BLaER1 (cell line): ENCODE measurements at regions not wholly inside any gene's neighbourhood (a gene's known extent, or its start where the extent isn't known, plus 50 kb on each side); places are given as distances from the start of the nearest gene placed in this dataset.

Experiments used
- H3K27ac ChIP-seq: shearing (Covaris generic); formaldehyde crosslinking; 2 replicates; pipeline ENCODE4 v1.8.1; 2022
- H3K27me3 ChIP-seq: shearing (Covaris generic); formaldehyde crosslinking; 2 replicates; pipeline ENCODE4 v1.8.1; 2022
- H3K36me3 ChIP-seq: shearing (Covaris generic); formaldehyde crosslinking; 2 replicates; pipeline ENCODE4 v1.8.1; 2022
- H3K4me1 ChIP-seq: shearing (Covaris generic); formaldehyde crosslinking; 2 replicates; pipeline ENCODE4 v1.8.1; 2022
- H3K4me2 ChIP-seq: shearing (Covaris generic); formaldehyde crosslinking; 2 replicates; pipeline ENCODE4 v1.8.1; 2022
- H3K4me3 ChIP-seq: shearing (Covaris generic); formaldehyde crosslinking; 2 replicates; pipeline ENCODE4 v1.8.1; 2022
- H3K9ac ChIP-seq: shearing (Covaris generic); formaldehyde crosslinking; 2 replicates; pipeline ENCODE4 v1.8.1; 2022
- H3K9me3 ChIP-seq: shearing (Covaris generic); formaldehyde crosslinking; 2 replicates; pipeline ENCODE4 v1.8.1; 2022
- H4K20me1 ChIP-seq: shearing (Covaris generic); formaldehyde crosslinking; 2 replicates; pipeline ENCODE4 v1.8.1; 2022
- Cebpa-rat ChIP-seq: shearing (Covaris generic); IDR thresholded peaks from 2 replicates; pipeline ENCODE4 v1.8.1; 2022

- Histone ChIP-seq H4K20me1 (no peaks in the 10 kb centered on the region), H3K4me3 (no peak overlapping the region), H3K4me2 (no peak overlapping the region), H3K36me3 (no peaks in the 10 kb centered on the region), H3K9ac (no peak overlapping the region), H3K9me3 (no peaks in the 10 kb centered on the region), H3K27me3 (no peaks in the 10 kb centered on the region), H3K4me1 (no peaks in the 10 kb centered on the region), H3K27ac (no peak overlapping the region)
- TF ChIP-seq Cebpa-rat = no peak
Observed at GRCh38 chr2:222105046-222105445, 193.8 kb downstream of the PAX3 start.

DNA sequence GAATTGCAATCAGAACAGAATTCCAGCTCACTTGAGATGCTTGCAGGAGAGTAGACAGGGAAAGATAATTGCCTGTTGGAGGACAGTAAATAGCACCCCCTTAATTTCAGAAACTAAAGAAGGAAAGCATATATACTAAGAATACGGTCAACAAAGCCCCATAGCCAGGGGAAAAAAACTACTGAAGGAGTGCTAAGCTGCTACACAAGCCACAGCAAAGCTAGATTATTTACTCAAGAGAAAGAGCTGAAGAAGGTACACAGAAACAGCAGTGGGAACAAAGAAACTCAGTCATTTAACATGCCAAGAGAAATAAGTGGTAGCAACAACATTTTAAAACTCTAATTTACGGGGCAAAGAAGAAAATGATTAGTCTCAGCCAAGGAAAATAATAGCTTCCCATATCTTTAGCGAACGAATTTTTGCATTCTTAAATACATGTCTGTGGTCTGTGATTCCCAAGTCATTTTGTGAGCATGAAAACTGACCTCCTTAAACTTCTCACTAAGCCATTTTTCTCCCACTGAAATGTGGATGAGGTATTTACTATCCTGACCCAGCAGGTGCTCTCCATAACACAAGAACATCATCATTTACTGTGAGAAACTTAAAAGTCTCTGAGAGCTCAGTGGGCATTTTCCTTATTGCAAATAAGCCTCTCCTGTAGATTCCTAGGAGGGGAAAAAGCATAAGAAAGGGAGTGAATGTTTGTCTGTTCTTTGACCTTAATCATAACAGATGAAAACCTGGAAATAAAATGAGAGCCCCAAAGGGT lies 196.0 kb downstream of the PAX3 start:
- H3K9ac ChIP-seq = no peak overlapping the region
- TF ChIP-seq Cebpa-rat = no peak
- H3K4me1 ChIP-seq = no peaks in the 10 kb centered on the region
- no peaks in the 10 kb centered on the region for H3K36me3 ChIP-seq
- no peak overlapping the region for H3K4me2 ChIP-seq
- no peaks in the 10 kb centered on the region for H3K27me3 ChIP-seq
- no peak overlapping the region for H3K27ac ChIP-seq
- no peak overlapping the region for H3K4me3 ChIP-seq
- H4K20me1 ChIP-seq = no peaks in the 10 kb centered on the region
- no peaks in the 10 kb centered on the region for H3K9me3 ChIP-seq

DNA sequence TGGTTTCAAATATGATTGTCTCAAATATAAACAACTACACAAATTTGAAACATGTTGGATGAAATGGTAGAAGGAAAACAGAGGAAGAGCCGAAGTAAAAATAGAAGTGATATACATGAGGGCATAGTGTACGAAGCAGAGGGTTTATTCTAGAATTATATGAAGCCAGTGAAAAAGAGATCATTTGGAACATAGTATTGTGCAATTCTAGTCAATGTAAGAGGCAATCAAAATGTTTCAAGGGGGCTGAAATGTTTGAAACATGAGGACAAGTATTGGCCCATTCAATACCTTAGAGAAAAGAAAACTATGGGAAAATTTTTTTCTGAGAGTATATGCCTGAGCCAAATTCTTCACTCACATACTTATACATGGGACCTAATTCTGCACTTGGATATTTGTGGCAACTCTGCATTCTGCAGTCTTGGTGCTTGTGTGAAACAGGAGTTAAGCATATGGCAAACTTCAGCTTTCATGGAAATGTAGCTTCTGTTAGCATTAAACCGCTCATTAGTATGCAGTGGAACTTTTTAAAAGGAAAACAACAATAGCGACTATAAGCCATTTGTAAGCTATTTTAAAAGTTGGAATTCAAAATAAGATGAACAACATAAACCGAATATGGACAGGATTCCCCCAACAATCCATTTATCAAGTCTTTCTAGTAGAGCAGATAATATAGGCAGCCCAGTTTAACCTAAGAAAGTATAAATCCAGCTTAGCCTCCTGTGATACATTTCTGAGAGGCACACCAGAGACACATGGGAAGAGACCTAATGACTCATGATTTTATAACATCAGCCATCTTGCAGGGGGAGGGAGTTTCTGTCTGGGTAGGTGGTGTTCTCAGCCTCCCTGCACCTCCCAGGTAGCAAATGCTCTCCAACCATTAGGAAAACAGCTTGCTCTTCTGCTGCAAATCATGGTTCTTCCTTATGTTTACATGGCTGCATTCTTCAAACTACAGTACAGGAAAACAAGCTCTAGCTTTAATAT lies 197.8 kb downstream of the PAX3 start:
- Histone ChIP-seq H3K36me3 (no peaks in the 10 kb centered on the region), H3K4me2 (no peak overlapping the region), H3K27ac (no peak overlapping the region), H3K9me3 (no peaks in the 10 kb centered on the region), H3K4me1 (no peaks in the 10 kb centered on the region), H3K4me3 (no peak overlapping the region), H3K27me3 (no peaks in the 10 kb centered on the region), H3K9ac (no peak overlapping the region), H4K20me1 (no peaks in the 10 kb centered on the region)
- no peak; the same call in 1 of the 2 replicates for TF ChIP-seq Cebpa-rat

DNA sequence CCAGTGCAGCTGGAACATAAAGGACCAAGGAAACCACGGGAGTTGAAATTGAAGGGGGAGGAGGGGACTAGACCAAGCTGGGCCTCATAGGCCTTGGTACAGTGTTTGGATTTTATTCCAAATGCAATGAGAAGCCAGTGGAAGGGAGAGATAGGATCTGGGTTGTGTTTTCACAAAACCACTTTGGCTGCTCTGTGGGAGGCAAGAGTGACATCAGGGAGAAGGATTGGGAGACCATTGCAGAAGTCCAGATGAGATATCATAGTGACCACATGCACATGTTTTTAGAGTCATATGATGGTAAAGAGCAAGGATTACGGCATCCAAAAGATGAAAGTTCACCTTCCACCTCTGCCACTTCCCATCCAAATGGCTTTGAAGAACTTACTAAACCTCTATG lies 210.2 kb downstream of the PAX3 start:
- Histone ChIP-seq H3K36me3 (no peaks in the 10 kb centered on the region), H3K9me3 (no peaks in the 10 kb centered on the region), H3K4me2 (no peak overlapping the region), H3K4me3 (no peak overlapping the region), H3K27me3 (no peaks in the 10 kb centered on the region), H3K4me1 (no peaks in the 10 kb centered on the region), H3K9ac (no peak overlapping the region), H4K20me1 (no peaks in the 10 kb centered on the region), H3K27ac (no peak overlapping the region)
- no peak for TF ChIP-seq Cebpa-rat

DNA sequence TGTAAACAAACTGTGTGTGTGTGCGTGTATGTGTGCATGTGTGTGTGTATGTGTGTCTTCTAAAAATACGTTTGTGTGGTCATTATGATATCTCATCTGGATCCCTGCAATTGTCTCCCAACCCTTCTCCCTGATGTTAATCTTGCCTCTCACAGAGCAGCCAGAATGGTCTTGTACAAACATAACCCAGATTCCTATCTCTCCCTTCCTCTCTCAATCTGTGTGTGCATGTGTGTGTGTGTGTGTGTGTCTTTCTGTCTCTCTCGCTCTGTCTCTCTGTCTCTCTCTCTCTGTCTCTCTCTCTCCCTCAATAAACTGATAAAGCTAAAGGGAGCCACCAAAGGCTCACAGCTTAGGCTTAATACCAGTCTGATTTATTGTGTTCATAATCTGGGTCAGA lies 210.8 kb downstream of the PAX3 start:
- H4K20me1 ChIP-seq = no peaks in the 10 kb centered on the region
- no peak overlapping the region for H3K9ac ChIP-seq
- H3K36me3 ChIP-seq = no peaks in the 10 kb centered on the region
- H3K27ac ChIP-seq = no peak overlapping the region
- no peaks in the 10 kb centered on the region for H3K9me3 ChIP-seq
- H3K27me3 ChIP-seq = no peaks in the 10 kb centered on the region
- no peaks in the 10 kb centered on the region for H3K4me1 ChIP-seq
- H3K4me3 ChIP-seq = no peak overlapping the region
- H3K4me2 ChIP-seq = no peak overlapping the region
- TF ChIP-seq Cebpa-rat = no peak

- Histone ChIP-seq H3K27ac (no peak overlapping the region), H3K9ac (no peak overlapping the region), H3K27me3 (no peaks in the 10 kb centered on the region), H3K9me3 (no peaks in the 10 kb centered on the region), H3K4me2 (no peak overlapping the region), H3K4me3 (no peak overlapping the region), H3K4me1 (no peaks in the 10 kb centered on the region), H3K36me3 (no peaks in the 10 kb centered on the region), H4K20me1 (no peaks in the 10 kb centered on the region)
- no peak for TF ChIP-seq Cebpa-rat
Observed at GRCh38 chr2:222082201-222082600, 216.6 kb downstream of the PAX3 start.

- H3K27me3 ChIP-seq = no peaks in the 10 kb centered on the region
- H3K4me3 ChIP-seq = no peak overlapping the region
- no peaks in the 10 kb centered on the region for H3K4me1 ChIP-seq
- no peaks in the 10 kb centered on the region for H3K36me3 ChIP-seq
- no peak overlapping the region for H3K9ac ChIP-seq
- no peaks in the 10 kb centered on the region for H3K9me3 ChIP-seq
- H3K27ac ChIP-seq = no peak overlapping the region
- H4K20me1 ChIP-seq = no peaks in the 10 kb centered on the region
- H3K4me2 ChIP-seq = no peak overlapping the region
- TF ChIP-seq Cebpa-rat = no peak
Observed at GRCh38 chr2:222080141-222080540, 218.7 kb downstream of the PAX3 start.

GRCh38 chr2:222076973-222077690 lies 221.7 kb downstream of the PAX3 start:
- Histone ChIP-seq H3K4me1 (no peaks in the 10 kb centered on the region), H3K9me3 (no peaks in the 10 kb centered on the region), H3K4me3 (no peak overlapping the region), H3K27ac (no peak overlapping the region), H3K27me3 (no peaks in the 10 kb centered on the region), H3K9ac (no peak overlapping the region), H4K20me1 (no peaks in the 10 kb centered on the region), H3K36me3 (no peaks in the 10 kb centered on the region), H3K4me2 (no peak overlapping the region)
- TF ChIP-seq Cebpa-rat = no peak

DNA sequence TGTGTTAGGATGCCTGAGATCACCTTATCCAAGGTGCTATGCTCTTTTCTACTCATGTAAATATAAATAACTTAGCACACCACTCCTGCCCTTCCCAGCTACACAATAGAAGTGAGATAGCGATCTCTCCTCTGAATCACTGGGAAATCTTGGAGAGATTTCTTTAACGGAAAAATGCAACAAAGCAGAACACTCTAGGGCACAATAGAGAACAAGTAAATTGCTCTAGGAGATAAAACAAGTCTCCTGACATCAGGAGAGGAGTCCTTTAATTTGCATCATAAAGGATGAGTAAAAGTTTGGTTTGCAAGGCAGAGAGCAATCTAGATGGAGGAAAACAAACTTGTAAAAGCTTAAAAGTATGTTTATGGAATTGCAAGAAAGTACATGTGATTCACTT lies 224.1 kb downstream of the PAX3 start:
- H3K9me3 ChIP-seq = no peaks in the 10 kb centered on the region
- no peaks in the 10 kb centered on the region for H3K36me3 ChIP-seq
- no peaks in the 10 kb centered on the region for H3K4me1 ChIP-seq
- H3K4me3 ChIP-seq = no peak overlapping the region
- H3K4me2 ChIP-seq = no peak overlapping the region
- H3K27me3 ChIP-seq = no peaks in the 10 kb centered on the region
- no peak overlapping the region for H3K9ac ChIP-seq
- H3K27ac ChIP-seq = no peak overlapping the region
- H4K20me1 ChIP-seq = no peaks in the 10 kb centered on the region
- TF ChIP-seq Cebpa-rat = no peak

GRCh38 chr2:222071911-222072310 lies 226.9 kb downstream of the PAX3 start:
- no peak for TF ChIP-seq Cebpa-rat
- Histone ChIP-seq H3K9ac (no peak overlapping the region), H4K20me1 (no peaks in the 10 kb centered on the region), H3K27ac (no peak overlapping the region), H3K4me3 (no peak overlapping the region), H3K4me2 (no peak overlapping the region), H3K36me3 (no peaks in the 10 kb centered on the region), H3K27me3 (no peaks in the 10 kb centered on the region), H3K9me3 (no peaks in the 10 kb centered on the region), H3K4me1 (no peaks in the 10 kb centered on the region)
